GM18870 (cell line): ENCODE measurements at regions not wholly inside any gene's neighbourhood (a gene's known extent, or its start where the extent isn't known, plus 50 kb on each side); places are given as distances from the start of the nearest gene placed in this dataset.

Experiments
- ATAC-seq: cut with Tn5 transposase; IDR thresholded peaks from one replicate; pipeline ENCODE4 v1.9.1; 2021; ENCODE audit warnings: moderate library complexity; ENCODE audit not compliant: unreplicated experiment

GRCh38 chr11:122451911-122452310, 203.6 kb upstream of the UBASH3B start:
- no peak for ATAC-seq

DNA sequence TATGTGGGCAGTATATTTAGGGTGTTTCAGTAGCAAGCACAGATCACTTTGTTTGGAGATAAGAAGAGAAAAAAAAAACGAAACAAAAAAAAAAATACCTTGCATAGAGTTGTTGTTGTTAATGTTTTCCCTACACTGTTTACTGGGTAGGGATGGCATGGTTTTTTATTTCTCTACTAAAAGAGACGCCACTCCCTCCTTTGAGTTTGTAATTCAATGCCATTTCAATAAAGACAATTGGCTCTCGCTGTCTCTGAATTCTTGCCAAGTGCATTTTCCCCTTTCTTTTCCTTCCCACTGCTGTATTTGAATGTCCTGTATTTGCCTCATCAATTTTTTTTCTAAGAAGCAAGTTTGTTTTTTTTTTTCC, 213.9 kb upstream of the UBASH3B start:
- no peak for ATAC-seq

GRCh38 chr11:122440811-122441665, 214.5 kb upstream of the UBASH3B start:
- no peak for ATAC-seq

DNA sequence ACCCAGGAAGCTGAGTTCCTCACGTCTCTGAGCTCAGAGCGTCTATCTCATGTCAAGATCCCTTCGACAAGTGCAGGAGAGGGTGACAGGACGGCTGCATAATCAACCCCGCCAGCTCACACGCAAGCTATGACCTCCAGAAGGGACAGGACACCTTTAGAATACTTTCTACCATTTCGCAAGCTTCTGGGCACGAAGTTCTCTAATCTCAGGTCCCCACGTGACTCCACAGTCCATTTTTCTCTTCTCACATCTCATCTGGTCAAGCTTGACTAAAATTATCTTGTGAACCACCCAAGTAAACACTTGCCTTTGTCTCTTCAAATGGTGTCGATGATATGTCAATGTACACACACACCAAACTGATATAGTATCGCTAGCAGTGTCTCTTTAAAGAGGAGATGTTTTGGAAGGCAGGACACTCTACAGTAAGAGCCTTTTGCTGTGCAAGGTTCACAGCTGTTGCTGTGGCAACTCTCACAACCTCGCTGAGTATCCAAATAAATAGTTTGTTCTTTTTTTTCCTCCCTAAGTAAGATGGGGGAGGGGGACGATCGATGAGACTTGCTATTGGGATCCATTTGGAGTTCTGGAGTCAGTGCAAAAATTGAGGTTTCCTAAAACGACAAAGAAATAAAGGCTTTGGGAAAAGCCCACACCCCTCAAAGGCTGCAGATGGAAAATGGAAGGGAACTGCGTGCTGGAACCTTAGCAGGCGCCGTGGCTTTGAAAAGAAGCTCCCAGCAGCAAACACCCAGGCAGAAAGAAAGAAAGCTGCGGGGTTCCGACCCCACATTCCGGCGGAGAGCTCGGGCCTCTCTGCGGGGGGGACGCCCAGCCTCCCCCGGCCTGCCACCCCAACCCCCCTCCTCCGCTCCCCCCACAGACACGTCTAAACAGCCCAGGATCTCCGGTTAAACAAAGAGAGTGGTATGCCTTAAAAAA, 215.4 kb upstream of the UBASH3B start:
- no peak for ATAC-seq

- no peak for ATAC-seq
Measured at GRCh38 chr11:122436188-122436555, 219.3 kb upstream of the UBASH3B start.

DNA sequence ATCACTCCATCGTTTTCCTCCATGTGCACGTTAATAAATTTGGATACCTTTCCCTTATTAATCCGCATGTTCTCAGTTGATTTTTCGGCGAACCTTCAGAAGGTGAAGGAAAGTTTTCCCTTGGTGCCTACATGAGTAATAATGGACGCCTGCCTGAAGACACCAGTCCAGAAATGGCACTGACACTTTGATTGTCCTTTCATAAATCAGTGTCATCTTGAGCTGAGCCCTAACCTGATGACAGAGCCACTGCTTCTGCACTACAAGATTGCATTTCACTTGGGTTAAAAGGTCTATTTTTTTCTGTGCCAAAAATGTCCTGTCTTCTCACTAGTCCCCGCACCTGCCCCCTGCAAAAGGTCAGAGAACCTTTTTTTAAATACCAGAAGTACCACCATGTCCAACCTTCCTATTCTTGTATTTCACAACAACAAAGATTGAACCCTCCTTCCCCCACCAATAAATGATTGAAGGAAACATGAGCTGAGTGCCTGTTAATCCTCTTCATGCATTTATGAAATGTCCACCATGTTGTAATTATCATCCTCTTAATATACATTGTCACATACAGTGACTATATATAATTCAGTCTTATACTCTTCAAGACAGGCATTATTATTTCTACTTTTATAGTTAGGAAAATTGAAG, 219.9 kb upstream of the UBASH3B start:
- ATAC-seq, result no peak

- no peak for ATAC-seq
Measured at GRCh38 chr11:122434786-122435185, 220.7 kb upstream of the UBASH3B start.

DNA sequence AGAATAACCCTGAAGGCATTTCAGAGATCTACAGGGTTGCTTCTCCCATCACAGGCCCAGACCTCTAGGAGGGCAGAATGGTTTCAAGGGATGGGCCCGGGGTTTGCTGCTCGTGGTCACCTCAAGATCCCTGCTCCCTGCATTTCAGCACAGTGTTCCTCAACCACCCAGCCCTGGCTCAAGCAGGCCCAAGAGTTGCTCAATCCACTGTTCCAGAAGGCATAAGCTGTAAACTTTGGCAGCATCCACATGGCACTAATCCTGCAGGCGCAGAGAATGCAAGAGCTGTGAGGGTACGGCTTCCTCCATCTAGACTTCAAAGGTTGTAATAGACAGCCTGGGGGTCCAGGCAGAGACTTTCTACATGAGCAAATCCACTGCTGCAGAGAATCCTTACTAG, 225.0 kb upstream of the UBASH3B start:
- ATAC-seq, result no peak

DNA sequence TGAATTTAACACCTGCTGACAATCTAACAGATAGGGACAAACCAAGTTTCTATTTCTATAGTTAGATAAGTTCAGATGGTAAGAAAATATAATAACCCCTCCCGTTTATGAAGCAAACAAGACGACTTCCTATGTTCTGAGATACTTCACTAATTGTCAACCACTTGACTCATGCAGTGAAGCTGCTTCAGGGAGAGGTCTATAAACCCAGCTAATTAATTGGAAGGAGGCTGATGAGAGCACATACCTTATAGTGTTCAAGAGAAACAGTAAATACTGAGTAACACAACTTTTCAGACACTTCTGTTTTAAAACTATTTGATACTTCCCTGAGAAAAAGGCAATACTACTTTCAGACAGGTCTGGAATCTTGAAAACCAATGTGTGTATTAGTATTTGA, 229.4 kb upstream of the UBASH3B start:
- ATAC-seq, result no peak

GRCh38 chr11:122424636-122425035, 230.9 kb upstream of the UBASH3B start:
- no peak for ATAC-seq

DNA sequence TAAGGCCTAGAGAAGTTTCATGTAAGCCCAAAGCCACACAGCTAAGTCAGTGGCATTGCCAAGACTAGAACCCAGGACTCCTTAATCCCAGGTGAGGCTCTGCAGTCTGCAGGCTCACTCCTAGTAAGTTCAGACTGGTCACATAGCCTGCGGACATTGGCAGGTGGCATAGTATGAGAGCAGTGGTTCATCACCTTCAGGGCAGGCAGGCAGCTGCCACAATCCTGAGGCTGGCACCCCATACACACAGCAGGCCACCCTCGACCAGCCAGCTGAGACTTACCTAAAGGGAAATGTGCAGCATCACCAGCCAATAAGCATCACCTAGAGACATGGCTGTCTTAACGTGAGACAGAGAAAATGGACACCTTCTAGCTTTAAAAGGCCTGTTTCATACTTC, 231.6 kb upstream of the UBASH3B start:
- ATAC-seq, result no peak

DNA sequence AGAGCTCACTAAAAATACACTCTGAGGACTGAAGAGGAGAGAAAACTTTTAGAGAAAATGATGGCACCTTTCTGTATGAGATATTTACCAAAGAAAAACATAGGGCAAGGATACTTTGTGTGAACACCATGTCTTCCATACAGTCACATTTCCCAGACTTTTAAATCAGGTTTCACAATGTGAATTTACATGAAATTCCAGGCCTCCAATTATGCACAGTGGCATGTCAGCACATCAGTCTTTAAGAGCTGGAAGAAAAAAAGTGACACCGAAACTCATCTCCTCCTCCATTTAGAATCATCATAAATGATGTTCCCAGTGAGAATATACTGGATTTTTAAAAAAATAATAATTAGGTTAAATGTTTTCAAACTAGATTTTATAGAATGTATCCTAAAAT, 232.2 kb upstream of the UBASH3B start:
- ATAC-seq, result no peak

DNA sequence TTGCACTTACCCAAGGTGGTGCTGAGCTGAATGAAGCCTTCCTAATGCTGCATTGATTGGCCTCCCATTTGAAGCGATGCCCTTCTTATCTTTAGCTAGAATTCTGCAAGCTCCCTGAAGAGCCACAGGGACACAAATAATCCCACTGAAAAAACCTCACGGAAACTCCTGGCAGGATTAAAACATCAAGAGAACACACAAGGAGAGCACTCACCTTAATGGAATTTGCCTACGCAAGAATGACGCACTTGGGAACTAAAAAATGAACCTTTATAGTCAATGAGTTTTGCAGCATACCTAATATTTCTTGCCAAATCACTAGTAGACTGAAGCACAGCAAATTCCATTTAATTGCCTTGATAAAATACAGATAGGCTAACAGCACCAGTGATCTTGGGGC, 232.8 kb upstream of the UBASH3B start:
- no peak for ATAC-seq

- no peak for ATAC-seq
Measured at GRCh38 chr11:122421702-122422101, 233.8 kb upstream of the UBASH3B start.

DNA sequence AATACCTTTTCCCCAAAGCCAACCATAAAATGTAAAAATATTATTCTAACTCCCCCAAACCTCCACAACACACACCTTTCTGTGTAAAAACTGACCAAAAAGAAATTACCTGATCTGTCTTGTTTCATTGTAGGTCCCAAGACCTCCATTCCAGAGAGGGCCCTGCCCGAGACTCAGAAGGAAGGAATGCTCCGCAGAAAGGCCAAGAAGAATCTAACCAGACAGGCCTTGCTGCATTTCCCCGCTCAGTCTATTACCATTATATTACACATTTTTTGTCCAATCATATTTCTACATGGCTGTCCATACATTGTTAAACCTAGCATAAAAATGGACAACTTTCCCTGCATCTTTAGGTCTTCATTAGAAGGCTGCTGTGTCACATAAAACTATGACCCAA, 237.5 kb upstream of the UBASH3B start:
- no peak for ATAC-seq

DNA sequence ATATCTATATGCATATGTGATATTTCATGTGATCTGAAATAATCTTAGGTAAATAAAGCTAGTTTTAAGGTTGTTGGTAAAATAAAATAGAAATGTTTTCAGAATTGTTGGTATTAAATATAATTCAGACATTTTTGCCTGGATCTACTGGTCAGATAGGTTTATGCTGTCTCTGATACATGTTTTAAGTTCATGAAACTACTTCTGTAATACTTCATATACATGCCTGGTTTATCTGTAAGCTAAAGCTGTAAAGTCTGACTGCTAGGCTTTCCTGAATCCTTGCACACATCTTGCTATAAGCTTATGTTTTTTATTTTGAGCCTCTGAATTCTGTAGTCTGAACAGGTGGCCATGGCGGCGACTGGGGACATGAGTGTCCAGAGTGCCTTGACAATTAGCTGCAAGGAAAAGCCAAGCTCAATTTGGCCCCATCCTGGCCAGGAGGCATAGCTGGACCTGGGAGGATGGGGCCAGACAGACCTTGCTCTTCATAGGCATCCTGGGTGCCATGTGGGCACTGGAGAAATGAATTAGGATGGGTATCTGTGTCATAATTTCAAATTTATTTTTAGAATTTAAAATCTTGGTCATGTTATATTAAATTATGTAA, 241.0 kb upstream of the UBASH3B start:
- ATAC-seq, result no peak

DNA sequence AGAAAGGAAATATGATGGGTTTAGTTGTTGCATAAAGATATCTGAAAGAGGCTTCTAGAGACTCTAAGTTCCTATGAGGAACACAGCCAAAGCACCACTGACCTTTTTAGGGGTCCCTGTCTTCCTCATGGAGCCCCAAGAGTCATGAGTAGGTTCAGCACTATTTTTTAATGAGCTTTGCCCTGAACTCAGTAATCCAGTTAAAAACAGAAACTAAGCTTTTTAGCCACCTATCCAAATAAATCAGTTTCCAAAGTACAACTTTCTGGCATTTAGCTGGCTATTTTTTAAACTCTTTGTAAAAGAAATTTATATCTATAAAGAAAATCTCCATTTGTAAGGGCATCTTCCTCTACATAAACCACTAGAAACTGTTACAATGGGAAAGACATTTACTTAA, 241.8 kb upstream of the UBASH3B start:
- ATAC-seq, result no peak

DNA sequence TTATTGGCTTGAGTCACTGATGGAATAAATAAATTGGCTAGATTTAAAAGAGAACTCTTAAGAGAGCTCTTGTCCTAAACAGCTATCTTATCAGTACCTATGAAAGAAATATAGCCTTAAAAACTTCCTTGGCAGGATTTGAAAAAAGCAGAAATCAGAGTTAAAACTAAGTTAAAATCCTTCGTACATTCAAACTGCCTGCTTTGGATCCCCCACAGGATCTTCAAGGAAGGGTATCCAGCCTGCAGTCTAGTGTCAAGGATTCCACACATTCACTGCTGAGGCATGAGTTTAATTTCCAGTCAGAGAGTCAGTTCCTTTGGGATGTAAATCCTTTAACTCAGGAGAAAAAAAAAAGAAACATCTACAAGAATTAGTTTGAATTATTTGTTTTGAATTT, 242.9 kb upstream of the UBASH3B start:
- no peak for ATAC-seq

DNA sequence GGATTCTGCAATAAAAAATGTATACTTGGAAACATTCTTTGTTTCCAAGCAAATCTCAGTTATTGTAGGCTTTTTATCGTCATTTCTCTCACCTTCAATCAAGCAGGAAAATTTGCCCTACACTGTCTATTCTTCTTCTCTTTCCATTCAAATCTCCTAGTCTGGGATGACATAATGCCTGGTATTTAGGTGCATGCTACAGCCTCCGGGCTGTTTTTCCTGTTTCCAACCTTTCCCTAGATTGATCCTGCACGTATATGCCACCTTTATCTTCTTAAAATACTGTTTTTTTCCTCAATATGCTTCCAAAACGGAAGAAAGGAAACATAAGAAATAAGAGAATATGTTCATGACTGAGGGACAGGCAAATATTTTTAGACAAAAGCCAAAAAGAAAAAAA, 249.1 kb upstream of the UBASH3B start:
- ATAC-seq, result no peak

DNA sequence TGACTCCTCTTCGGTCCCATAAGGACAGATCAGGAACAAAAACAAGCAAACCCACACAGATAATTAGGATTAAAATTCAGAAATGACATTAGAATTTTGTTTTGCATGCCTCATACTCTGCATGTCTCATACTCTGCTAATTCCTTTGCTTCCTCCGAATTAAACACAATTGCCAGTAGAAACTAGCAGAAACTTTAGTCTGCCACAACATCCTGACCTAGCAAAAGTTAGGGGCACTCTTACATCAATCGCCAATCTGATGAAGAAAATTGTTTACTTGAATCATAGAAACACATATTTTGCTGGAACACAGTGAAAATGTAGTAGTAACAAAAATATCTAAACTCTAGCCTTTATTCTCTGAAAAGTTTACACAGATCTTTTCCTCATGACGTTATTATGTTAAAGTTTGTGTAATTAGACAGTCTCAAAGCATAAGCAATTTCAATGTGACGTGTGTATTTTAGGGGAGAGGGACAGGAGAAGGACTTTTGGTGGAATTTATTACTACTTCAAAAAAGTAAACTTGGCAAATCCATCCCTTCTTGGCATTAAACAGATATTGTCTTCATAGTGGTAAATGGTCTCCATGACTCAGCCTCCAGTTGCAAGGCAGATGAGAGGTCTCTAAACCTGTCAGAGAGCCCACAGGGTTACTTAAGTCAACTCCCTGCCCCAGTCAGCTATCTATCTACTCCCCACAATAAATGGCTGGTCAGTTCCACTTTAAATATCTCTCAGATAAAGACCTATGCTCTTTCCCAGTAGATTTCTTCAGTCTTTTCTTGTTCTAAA, 249.8 kb upstream of the UBASH3B start:
- ATAC-seq, result no peak
